Esophagus muscularis mucosa (tissue), 3 donors: ENCODE measurements at regions not wholly inside any gene's neighbourhood (a gene's known extent, or its start where the extent isn't known, plus 50 kb on each side); places are given as distances from the start of the nearest gene placed in this dataset.

ENCODE experiments used
- POLR2A ChIP-seq: fragments of 450-650 bp; IDR thresholded peaks from one replicate; pipeline ENCODE4 v1.6.1; 2017; ENCODE audit warnings: antibody characterized with exemption, moderate library complexity, mild to moderate bottlenecking, low read depth
- POLR2AphosphoS5 ChIP-seq, 2 donors: sonication (generic); formaldehyde crosslinking; IDR thresholded peaks; one replicate each; pipeline ENCODE4 v1.6.1; 2017; ENCODE audit warnings: antibody characterized with exemption in 2 of 2
- TF ChIP-seq, protein P1 (sequence below), 3 experiments: fragments of 200-600 bp in 2 of 3; fragments of 450-650 bp in 1 of 3; sonication (generic) in 2 of 3; IDR thresholded peaks; one replicate each; pipeline ENCODE4 v1.5.1; 2017 to 2019; ENCODE audit warnings: antibody characterized with exemption in 3 of 3, mild to moderate bottlenecking in 2 of 3, moderate library complexity in 1 of 3

DNA sequence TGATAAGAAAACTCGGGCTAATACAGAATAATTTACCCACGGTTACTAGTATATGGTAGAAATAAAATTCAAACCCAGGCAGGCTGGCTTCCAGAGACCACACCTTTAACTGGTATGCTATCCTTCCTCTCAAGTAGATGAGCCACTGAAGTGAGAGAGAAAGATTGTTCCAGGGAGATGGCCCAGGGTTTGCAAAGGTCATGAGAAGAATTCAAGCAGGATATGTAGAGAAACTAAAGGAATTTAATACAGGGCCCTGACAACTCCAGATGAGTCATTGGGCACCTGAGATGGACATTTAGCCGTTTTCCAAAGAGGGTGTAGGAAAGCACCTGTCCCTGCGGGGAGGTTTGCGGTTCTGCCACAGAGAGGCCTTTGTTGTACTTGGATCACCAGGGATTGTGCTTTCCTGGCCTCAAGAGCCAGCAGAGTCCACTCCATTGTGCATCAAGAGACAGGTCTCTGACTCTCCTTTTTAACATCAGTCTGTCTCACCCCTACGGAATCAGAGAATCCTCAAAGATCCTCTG, 152.7 kb upstream of the BLID start:
- TF ChIP-seq POLR2A (no peak), POLR2AphosphoS5 (IDR thresholded peaks at IDR 0.05) (no peak)
- TF ChIP-seq, protein P1, sequence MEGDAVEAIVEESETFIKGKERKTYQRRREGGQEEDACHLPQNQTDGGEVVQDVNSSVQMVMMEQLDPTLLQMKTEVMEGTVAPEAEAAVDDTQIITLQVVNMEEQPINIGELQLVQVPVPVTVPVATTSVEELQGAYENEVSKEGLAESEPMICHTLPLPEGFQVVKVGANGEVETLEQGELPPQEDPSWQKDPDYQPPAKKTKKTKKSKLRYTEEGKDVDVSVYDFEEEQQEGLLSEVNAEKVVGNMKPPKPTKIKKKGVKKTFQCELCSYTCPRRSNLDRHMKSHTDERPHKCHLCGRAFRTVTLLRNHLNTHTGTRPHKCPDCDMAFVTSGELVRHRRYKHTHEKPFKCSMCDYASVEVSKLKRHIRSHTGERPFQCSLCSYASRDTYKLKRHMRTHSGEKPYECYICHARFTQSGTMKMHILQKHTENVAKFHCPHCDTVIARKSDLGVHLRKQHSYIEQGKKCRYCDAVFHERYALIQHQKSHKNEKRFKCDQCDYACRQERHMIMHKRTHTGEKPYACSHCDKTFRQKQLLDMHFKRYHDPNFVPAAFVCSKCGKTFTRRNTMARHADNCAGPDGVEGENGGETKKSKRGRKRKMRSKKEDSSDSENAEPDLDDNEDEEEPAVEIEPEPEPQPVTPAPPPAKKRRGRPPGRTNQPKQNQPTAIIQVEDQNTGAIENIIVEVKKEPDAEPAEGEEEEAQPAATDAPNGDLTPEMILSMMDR (IDR thresholded peaks at IDR 0.05): no peak
